Cardiac muscle cell (in vitro differentiated cells and primary cell): ENCODE measurements at regions not wholly inside any gene's neighbourhood (a gene's known extent, or its start where the extent isn't known, plus 50 kb on each side); places are given as distances from the start of the nearest gene placed in this dataset.

Experiments used
- DNase-seq, 2 donors: peaks; one replicate each; pipeline versions ENCODE4 v3.0.0 to v3.0.0-alpha.2; 2010 to 2017; ENCODE audit warnings: low read depth in 1 of 2, low spot score in 1 of 2
- H3K27ac ChIP-seq: fragments of 200-600 bp; sonication (generic); 2 replicates; pipeline ENCODE4 v1.5.1; 2016
- H3K27me3 ChIP-seq: fragments of 200-600 bp; sonication (generic); 2 replicates; pipeline ENCODE4 v1.6.0; 2016; ENCODE audit warnings: control low read depth
- H3K36me3 ChIP-seq: fragments of 200-600 bp; sonication (generic); 2 replicates; pipeline ENCODE4 v1.5.1; 2016; ENCODE audit warnings: control low read depth
- H3K4me1 ChIP-seq: fragments of 200-600 bp; sonication (generic); 2 replicates; pipeline ENCODE4 v1.8.1; 2017; ENCODE audit warnings: low read depth, mild to moderate bottlenecking, mixed run types
- H3K4me3 ChIP-seq: fragments of 200-600 bp; sonication (generic); 2 replicates; pipeline ENCODE4 v1.5.1; 2016; ENCODE audit warnings: mild to moderate bottlenecking
- H3K9me3 ChIP-seq: fragments of 200-600 bp; sonication (generic); 2 replicates; pipeline ENCODE4 v1.5.1; 2017; ENCODE audit warnings: low read depth, mild to moderate bottlenecking, control low read depth
- CTCF ChIP-seq: IDR thresholded peaks from 2 replicates; pipeline ENCODE4 v1.5.1; 2012; ENCODE audit warnings: low read depth, mild to moderate bottlenecking, low read length

- Histone ChIP-seq H3K4me3 (no peak overlapping the region), H3K9me3 (no peaks in the 10 kb centered on the region), H3K4me1 (no peaks in the 10 kb centered on the region), H3K27me3 (no peaks in the 10 kb centered on the region), H3K36me3 (no peaks in the 10 kb centered on the region), H3K27ac (no peak overlapping the region)
- peak in 1 of 2 donors; percentile 14 for DNase-seq
- TF ChIP-seq CTCF, result no peak
Measured at GRCh38 chr12:84073401-84073800, 839.2 kb downstream of the SLC6A15 start.

GRCh38 chr12:84072961-84073360 lies 839.6 kb downstream of the SLC6A15 start:
- no peak for TF ChIP-seq CTCF
- Histone ChIP-seq H3K27me3 (no peaks in the 10 kb centered on the region), H3K4me1 (no peaks in the 10 kb centered on the region), H3K9me3 (no peaks in the 10 kb centered on the region), H3K4me3 (no peak overlapping the region), H3K27ac (no peak overlapping the region), H3K36me3 (no peaks in the 10 kb centered on the region)
- DNase-seq, result no peak

GRCh38 chr12:84070292-84070691 lies 842.3 kb downstream of the SLC6A15 start:
- Histone ChIP-seq H3K4me3 (no peak overlapping the region), H3K27me3 (no peaks in the 10 kb centered on the region), H3K9me3 (no peaks in the 10 kb centered on the region), H3K27ac (no peak overlapping the region), H3K36me3 (no peaks in the 10 kb centered on the region), H3K4me1 (no peaks in the 10 kb centered on the region)
- peak in 1 of 2 donors; percentile 81 for DNase-seq
- no peak for TF ChIP-seq CTCF

GRCh38 chr12:84069699-84070098 lies 842.9 kb downstream of the SLC6A15 start:
- Histone ChIP-seq H3K9me3 (no peaks in the 10 kb centered on the region), H3K4me1 (no peaks in the 10 kb centered on the region), H3K36me3 (no peaks in the 10 kb centered on the region), H3K27ac (no peak overlapping the region), H3K4me3 (no peak overlapping the region), H3K27me3 (no peaks in the 10 kb centered on the region)
- no peak for DNase-seq
- no peak for TF ChIP-seq CTCF

DNA sequence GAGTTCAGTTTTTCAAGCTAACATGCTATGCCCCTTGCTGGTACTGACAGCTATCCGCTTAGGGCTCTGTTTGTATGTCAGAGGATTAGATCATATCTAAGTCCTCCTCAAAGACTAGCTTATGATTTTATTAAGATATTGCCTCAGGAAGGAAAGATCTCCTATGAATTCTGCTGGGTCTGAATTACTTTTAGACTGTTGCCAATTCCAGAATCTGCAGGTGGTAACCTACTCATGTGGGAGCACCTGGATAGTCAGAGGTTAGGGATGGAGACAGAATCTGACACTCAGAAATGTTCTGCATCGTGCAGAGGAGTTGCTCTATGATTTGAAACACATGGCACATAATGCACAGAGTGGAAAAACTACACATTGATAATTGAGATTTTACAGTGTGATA lies 843.4 kb downstream of the SLC6A15 start:
- H3K36me3 ChIP-seq, result no peaks in the 10 kb centered on the region
- H3K4me1 ChIP-seq, result no peaks in the 10 kb centered on the region
- no peaks in the 10 kb centered on the region for H3K27me3 ChIP-seq
- DNase-seq, result no peak
- TF ChIP-seq CTCF, result no peak
- no peak overlapping the region for H3K4me3 ChIP-seq
- no peaks in the 10 kb centered on the region for H3K9me3 ChIP-seq
- no peak overlapping the region for H3K27ac ChIP-seq

DNA sequence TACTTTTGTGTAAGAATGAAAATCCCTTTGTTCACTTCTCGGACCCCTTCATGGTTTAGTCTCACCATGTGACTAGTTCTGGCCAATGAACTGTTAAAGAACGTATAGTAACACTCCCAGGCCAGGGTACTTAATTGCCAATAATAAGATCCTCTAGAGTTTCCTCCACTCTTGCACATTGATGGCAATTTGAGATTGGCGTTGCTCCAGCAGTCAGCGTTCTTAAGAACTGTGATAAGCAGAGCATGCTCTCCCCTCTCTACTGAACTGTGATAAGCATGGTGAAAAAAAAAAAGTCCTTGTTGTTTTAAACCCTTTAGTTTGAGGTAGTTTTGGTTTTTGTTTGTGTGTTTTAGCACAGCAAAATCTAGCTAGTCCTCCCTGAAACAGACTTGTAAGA lies 854.5 kb downstream of the SLC6A15 start:
- Histone ChIP-seq H3K27me3 (no peaks in the 10 kb centered on the region), H3K36me3 (no peaks in the 10 kb centered on the region), H3K9me3 (no peaks in the 10 kb centered on the region), H3K4me3 (no peak overlapping the region), H3K27ac (no peak overlapping the region), H3K4me1 (peaks cover 9% of the 10 kb centered on the region)
- no peak for TF ChIP-seq CTCF
- DNase-seq, result peak; percentile 3 to 56
